OCI-LY7 (cell line): ENCODE measurements at regions not wholly inside any gene's neighbourhood (a gene's known extent, or its start where the extent isn't known, plus 50 kb on each side); places are given as distances from the start of the nearest gene placed in this dataset.

Experiments
- BruUV-seq: library from RNA; stranded (reverse); fragments of 400-500 nt; replicated peaks from 2 replicates; lab custom pipeline; 2021; lab: Mats Ljungman, UMichigan
- CTCF ChIA-PET: fragments of 300-600 bp; sonication (Branson Sonifier 250); formaldehyde crosslinking; loops from one replicate; lab custom pipeline; 2022; ENCODE audit warnings: antibody characterized with exemption; ENCODE audit not compliant: unreplicated experiment; lab: Charles Lee
- POLR2A ChIA-PET: fragments of 300-600 bp; sonication (Branson Sonifier 250); formaldehyde crosslinking; loops from one replicate; lab custom pipeline; 2022; ENCODE audit warnings: antibody characterized with exemption; lab: Charles Lee
- DNase-seq: peaks from one replicate; pipeline ENCODE4 v3.0.0-alpha.2; 2015; ENCODE audit warnings: low spot score
- H2AFZ ChIP-seq: fragments of 200-600 bp; sonication (generic), shearing (Covaris generic); 2 replicates; pipeline ENCODE4 v1.6.1; 2014; ENCODE audit warnings: mild to moderate bottlenecking, antibody characterized with exemption, low read length, moderate library complexity
- H3K27ac ChIP-seq: fragments of 200-600 bp; sonication (generic); 2 replicates; pipeline ENCODE4 v1.5.1; 2014; ENCODE audit warnings: mixed run types, low read depth, mild to moderate bottlenecking, moderate library complexity, low read length, inconsistent platforms; ENCODE audit not compliant: poor library complexity, severe bottlenecking
- H3K36me3 ChIP-seq: fragments of 200-600 bp; sonication (generic); 2 replicates; pipeline ENCODE4 v1.6.1; 2014; ENCODE audit warnings: mild to moderate bottlenecking, antibody characterized with exemption, low read length, moderate library complexity, mixed read lengths; ENCODE audit not compliant: insufficient read depth
- H3K4me1 ChIP-seq: fragments of 200-600 bp; sonication (generic); 2 replicates; pipeline ENCODE4 v1.5.1; 2014; ENCODE audit warnings: mild to moderate bottlenecking, low read length; ENCODE audit not compliant: insufficient read depth, poor library complexity, severe bottlenecking
- H3K4me2 ChIP-seq: fragments of 200-600 bp; sonication (generic); 2 replicates; pipeline ENCODE4 v1.6.1; 2014; ENCODE audit warnings: mild to moderate bottlenecking, low read length
- H3K4me3 ChIP-seq: fragments of 200-600 bp; sonication (generic); 2 replicates; pipeline ENCODE4 v1.5.1; 2014; ENCODE audit warnings: mild to moderate bottlenecking, low read depth, low read length; ENCODE audit not compliant: poor library complexity, severe bottlenecking
- H3K79me2 ChIP-seq: fragments of 200-600 bp; sonication (generic); 2 replicates; pipeline ENCODE4 v1.6.1; 2016; ENCODE audit warnings: low read depth, mild to moderate bottlenecking, low read length, moderate library complexity, mixed read lengths; ENCODE audit not compliant: insufficient read depth
- H3K9me2 ChIP-seq: fragments of 200-600 bp; sonication (generic); 2 replicates; pipeline ENCODE4 v1.6.1; 2016; ENCODE audit warnings: mild to moderate bottlenecking, low read length, mixed read lengths; ENCODE audit not compliant: insufficient read depth
- H3K9me3 ChIP-seq: fragments of 200-600 bp; sonication (generic); 2 replicates; pipeline ENCODE4 v1.6.1; 2014; ENCODE audit warnings: mild to moderate bottlenecking, mixed run types, low read length, mixed read lengths
- H4K20me1 ChIP-seq: fragments of 200-600 bp; sonication (generic); 2 replicates; pipeline ENCODE4 v1.6.1; 2014; ENCODE audit warnings: mild to moderate bottlenecking, antibody characterized with exemption, low read length, moderate library complexity, mixed read lengths; ENCODE audit not compliant: insufficient read depth
- CTCF ChIP-seq: fragments of 200-600 bp; sonication (generic); conservative IDR thresholded peaks from 2 replicates; pipeline ENCODE4 v1.5.1; 2014; ENCODE audit warnings: mild to moderate bottlenecking, antibody characterized with exemption, low read length, moderate library complexity, mixed read lengths
- EZH2phosphoT487 ChIP-seq: fragments of 200-600 bp; sonication (generic); IDR thresholded peaks from 2 replicates; pipeline ENCODE4 v1.6.1; 2018; ENCODE audit warnings: low read depth, borderline replicate concordance, mild to moderate bottlenecking, mixed run types, antibody characterized with exemption, low read length, moderate library complexity, mixed read lengths
- intact Hi-C: fragments of 100-400 bp; cut with micrococcal nuclease; formaldehyde crosslinking; loops from one replicate; pipeline ENCODE4 v1.10.0; 2022; ENCODE audit not compliant: unreplicated experiment

DNA sequence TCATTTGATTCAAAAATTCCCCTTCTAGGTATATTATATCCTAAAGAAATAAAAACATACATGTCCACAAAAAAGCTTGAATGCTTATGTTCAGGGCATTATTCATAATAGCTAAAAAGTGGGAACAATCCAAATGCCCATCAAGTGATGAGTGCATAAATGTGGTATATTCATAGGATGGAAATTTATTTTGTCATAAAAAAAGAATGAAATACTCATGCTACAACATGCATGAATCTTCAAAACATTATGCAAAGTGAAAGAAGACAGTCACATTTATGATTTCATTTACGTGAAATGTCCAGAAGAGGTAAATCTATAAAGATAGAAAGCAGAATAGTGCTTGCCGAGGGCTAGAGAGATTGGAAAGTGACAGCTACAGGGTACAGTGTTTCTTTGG lies 83.6 kb upstream of the SLC25A36 start:
- CTCF ChIA-PET = no interaction called here
- Histone ChIP-seq H3K4me2 (no peak overlapping the region), H3K79me2 (no peaks in the 10 kb centered on the region), H4K20me1 (no peaks in the 10 kb centered on the region), H3K4me1 (peaks cover 11% of the 10 kb centered on the region), H3K9me2 (no peaks in the 10 kb centered on the region), H3K36me3 (no peaks in the 10 kb centered on the region; the same call in 1 of the 2 replicates), H3K4me3 (no peak overlapping the region), H2AFZ (no peak overlapping the region), H3K9me3 (no peaks in the 10 kb centered on the region), H3K27ac (no peak overlapping the region)
- no peak for TF ChIP-seq EZH2phosphoT487
- no peak for TF ChIP-seq CTCF
- no TSS peak for BruUV-seq
- no peak for DNase-seq
- POLR2A ChIA-PET = interaction anchor here (0.7 to 1.4 kb wide), 3 partner anchors 9 to 50 kb away, joined by 3 to 7 read pairs (median 4); no protein-coding TSS in a partner anchor
- intact Hi-C loops = no loop called here

- Histone ChIP-seq H3K36me3 (no peaks in the 10 kb centered on the region; the same call in 1 of the 2 replicates), H3K9me3 (no peaks in the 10 kb centered on the region), H3K9me2 (no peaks in the 10 kb centered on the region), H3K79me2 (no peaks in the 10 kb centered on the region), H3K27ac (peak overlapping the region; percentile 3), H2AFZ (peak overlapping the region; percentile 21; the same call in 1 of the 2 replicates), H4K20me1 (no peaks in the 10 kb centered on the region), H3K4me3 (no peak overlapping the region), H3K4me1 (peaks cover 16% of the 10 kb centered on the region), H3K4me2 (peak overlapping the region; percentile 36)
- ChIA-PET CTCF (no interaction called here), POLR2A (interaction anchor here (1.1 to 1.4 kb wide), 4 partner anchors 11 to 52 kb away, joined by 3 to 5 read pairs (median 4); no protein-coding TSS in a partner anchor)
- TF ChIP-seq EZH2phosphoT487 = no peak
- TF ChIP-seq CTCF = no peak
- peak; percentile 33 for DNase-seq
- BruUV-seq = no TSS peak
- intact Hi-C loops = loop anchor here (1.0 to 10.0 kb wide), 3 partner anchors 105 to 1432 kb away; partner anchors contain the start of gene CLSTN2
These were observed 81.9 kb upstream of the SLC25A36 start for GRCh38 chr3:140859592-140860336.
